ENCODE measurements at regions not wholly inside any gene's neighbourhood (a gene's known extent, or its start where the extent isn't known, plus 50 kb on each side); places are given as distances from the start of the nearest gene placed in this dataset.
"Not testable (repeated sequence)": the region's sequence is repeated elsewhere in the genome, so short reads cannot be mapped to it uniquely, and the experiment has no call there.

DNA sequence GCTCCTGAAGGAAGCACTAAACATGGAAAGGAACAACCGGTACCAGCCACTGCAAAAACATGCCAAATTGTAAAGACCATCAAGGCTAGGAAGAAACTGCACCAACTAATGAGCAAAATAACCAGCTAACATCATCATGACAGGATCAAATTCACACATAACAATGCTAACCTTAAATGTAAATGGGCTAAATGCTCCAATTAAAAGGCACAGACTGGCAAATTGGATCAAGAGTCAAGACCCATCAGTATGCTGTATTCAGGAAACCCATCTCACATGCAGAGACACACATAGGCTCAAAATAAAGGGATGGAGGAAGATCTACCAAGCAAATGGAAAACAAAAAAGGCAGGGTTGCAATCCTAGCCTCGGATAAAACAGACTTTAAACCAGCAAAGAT lies 77.0 kb upstream of the ST3GAL5 start:
- TF ChIP-seq EZH2 (IDR thresholded peaks at IDR 0.05; ENCODE audit: low read length, missing control alignments), result not testable (repeated sequence)
- TF ChIP-seq, protein P1, sequence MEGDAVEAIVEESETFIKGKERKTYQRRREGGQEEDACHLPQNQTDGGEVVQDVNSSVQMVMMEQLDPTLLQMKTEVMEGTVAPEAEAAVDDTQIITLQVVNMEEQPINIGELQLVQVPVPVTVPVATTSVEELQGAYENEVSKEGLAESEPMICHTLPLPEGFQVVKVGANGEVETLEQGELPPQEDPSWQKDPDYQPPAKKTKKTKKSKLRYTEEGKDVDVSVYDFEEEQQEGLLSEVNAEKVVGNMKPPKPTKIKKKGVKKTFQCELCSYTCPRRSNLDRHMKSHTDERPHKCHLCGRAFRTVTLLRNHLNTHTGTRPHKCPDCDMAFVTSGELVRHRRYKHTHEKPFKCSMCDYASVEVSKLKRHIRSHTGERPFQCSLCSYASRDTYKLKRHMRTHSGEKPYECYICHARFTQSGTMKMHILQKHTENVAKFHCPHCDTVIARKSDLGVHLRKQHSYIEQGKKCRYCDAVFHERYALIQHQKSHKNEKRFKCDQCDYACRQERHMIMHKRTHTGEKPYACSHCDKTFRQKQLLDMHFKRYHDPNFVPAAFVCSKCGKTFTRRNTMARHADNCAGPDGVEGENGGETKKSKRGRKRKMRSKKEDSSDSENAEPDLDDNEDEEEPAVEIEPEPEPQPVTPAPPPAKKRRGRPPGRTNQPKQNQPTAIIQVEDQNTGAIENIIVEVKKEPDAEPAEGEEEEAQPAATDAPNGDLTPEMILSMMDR (conservative IDR thresholded peaks at IDR 0.05 in 1 of 2, IDR thresholded peaks at IDR 0.05 in 1 of 2; ENCODE audit: low read depth in 1 of 2, low read length in 2 of 2), result not testable (repeated sequence)
